Activated T-helper 2 cell treated with anti-CD3 and anti-CD28 coated beads, Interferon-gamma antibody, Interleukin-2, Interleukin-4, amounts not matched to agents 10 μg/mL and 5 μg/mL and 100 μg/mL, durations not matched to agents 14 hours and 24 hours and 36 hours (primary cell): ENCODE measurements at regions not wholly inside any gene's neighbourhood (a gene's known extent, or its start where the extent isn't known, plus 50 kb on each side); places are given as distances from the start of the nearest gene placed in this dataset.

Source experiments
- DNase-seq: peaks from one replicate; pipeline ENCODE4 v3.0.0; 2021; ENCODE audit warnings: low spot score
- H3K27ac Mint-ChIP-seq: one replicate; pipeline ENCODE4 v1.8.0; 2021; ENCODE audit warnings: mixed read lengths
- H3K27me3 Mint-ChIP-seq: one replicate; pipeline ENCODE4 v1.8.0; 2021; ENCODE audit warnings: low read depth, mixed read lengths
- H3K36me3 Mint-ChIP-seq: one replicate; pipeline ENCODE4 v1.8.0; 2021; ENCODE audit warnings: low read depth, mixed read lengths
- H3K4me1 Mint-ChIP-seq: one replicate; pipeline ENCODE4 v1.8.0; 2021; ENCODE audit warnings: low read depth, mixed read lengths
- H3K4me3 Mint-ChIP-seq: one replicate; pipeline ENCODE4 v1.8.0; 2021; ENCODE audit warnings: low read depth, mild to moderate bottlenecking, moderate library complexity, mixed read lengths
- H3K9me3 Mint-ChIP-seq: one replicate; pipeline ENCODE4 v1.8.0; 2021; ENCODE audit warnings: mixed read lengths
- intact Hi-C: fragments of 100-400 bp; cut with micrococcal nuclease; formaldehyde crosslinking; loops from one replicate; pipeline ENCODE4 v1.15.1; 2023

- intact Hi-C loops, result loop anchor here (10.0 kb wide), 2 partner anchors 81 to 389 kb away; no protein-coding TSS in a partner anchor
These were observed 107.6 kb upstream of the SFSWAP start for GRCh38 chr12:131603106-131603938.

GRCh38 chr12:131603939-131604795 lies 106.7 kb upstream of the SFSWAP start:
- Mint-ChIP-seq H3K27ac (peak overlapping the region; percentile 80), H3K36me3 (no peaks in the 10 kb centered on the region), H3K27me3 (no peaks in the 10 kb centered on the region), H3K4me1 (peaks cover 59% of the 10 kb centered on the region), H3K9me3 (no peaks in the 10 kb centered on the region), H3K4me3 (peak overlapping the region; percentile 69)
- peak; percentile 52 for DNase-seq
- intact Hi-C loops, result loop anchor here (10.0 kb wide), 2 partner anchors 81 to 389 kb away; no protein-coding TSS in a partner anchor

More at GRCh38 chr12:131603106-131603938, 107.6 kb upstream of the SFSWAP start:
- Mint-ChIP-seq H3K9me3 (no peaks in the 10 kb centered on the region), H3K36me3 (no peaks in the 10 kb centered on the region), H3K4me1 (peaks cover 55% of the 10 kb centered on the region), H3K4me3 (peak overlapping the region; percentile 8), H3K27me3 (no peaks in the 10 kb centered on the region), H3K27ac (peak overlapping the region; percentile 80)
- DNase-seq, result no peak

- Mint-ChIP-seq H3K27me3 (no peaks in the 10 kb centered on the region), H3K4me1 (peaks cover 66% of the 10 kb centered on the region), H3K4me3 (peak overlapping the region; percentile 69), H3K9me3 (no peaks in the 10 kb centered on the region), H3K36me3 (no peaks in the 10 kb centered on the region), H3K27ac (no peak overlapping the region)
- intact Hi-C loops, result loop anchor here (5.0 to 10.0 kb wide), 4 partner anchors 80 to 513 kb away; partner anchors contain the start of gene EP400
- no peak for DNase-seq
These were observed 106.0 kb upstream of the SFSWAP start for GRCh38 chr12:131604859-131605258.

GRCh38 chr12:131605304-131605829 lies 105.5 kb upstream of the SFSWAP start:
- peaks cover 66% of the 10 kb centered on the region for H3K4me1 Mint-ChIP-seq
- no peaks in the 10 kb centered on the region for H3K36me3 Mint-ChIP-seq
- intact Hi-C loops, result loop anchor here (5.0 to 10.0 kb wide), 4 partner anchors 79 to 513 kb away; partner anchors contain the start of gene EP400
- no peak overlapping the region for H3K4me3 Mint-ChIP-seq
- H3K27me3 Mint-ChIP-seq, result no peaks in the 10 kb centered on the region
- DNase-seq, result no peak
- H3K9me3 Mint-ChIP-seq, result no peaks in the 10 kb centered on the region
- peak overlapping the region; percentile 83 for H3K27ac Mint-ChIP-seq

GRCh38 chr12:131606218-131606901 lies 104.5 kb upstream of the SFSWAP start:
- no peaks in the 10 kb centered on the region for H3K27me3 Mint-ChIP-seq
- H3K36me3 Mint-ChIP-seq, result no peaks in the 10 kb centered on the region
- DNase-seq, result no peak
- peak overlapping the region; percentile 50 for H3K4me3 Mint-ChIP-seq
- H3K4me1 Mint-ChIP-seq, result peaks cover 66% of the 10 kb centered on the region
- no peaks in the 10 kb centered on the region for H3K9me3 Mint-ChIP-seq
- intact Hi-C loops, result loop anchor here (5.0 to 10.0 kb wide), 4 partner anchors 78 to 514 kb away; partner anchors contain the start of gene EP400
- H3K27ac Mint-ChIP-seq, result peak overlapping the region; percentile 83

GRCh38 chr12:131607658-131608447 lies 103.0 kb upstream of the SFSWAP start:
- H3K4me3 Mint-ChIP-seq, result peak overlapping the region; percentile 61
- peak overlapping the region; percentile 84 for H3K27ac Mint-ChIP-seq
- peaks cover 60% of the 10 kb centered on the region for H3K4me1 Mint-ChIP-seq
- intact Hi-C loops, result loop anchor here (1.0 to 10.0 kb wide), 7 partner anchors 15 to 516 kb away; partner anchors contain the start of genes EP400 and SFSWAP
- DNase-seq, result no peak
- H3K36me3 Mint-ChIP-seq, result no peaks in the 10 kb centered on the region
- no peaks in the 10 kb centered on the region for H3K9me3 Mint-ChIP-seq
- H3K27me3 Mint-ChIP-seq, result no peaks in the 10 kb centered on the region

GRCh38 chr12:131608740-131609690 lies 101.9 kb upstream of the SFSWAP start:
- Mint-ChIP-seq H3K4me1 (peaks cover 51% of the 10 kb centered on the region), H3K27ac (peak overlapping the region; percentile 17), H3K9me3 (no peaks in the 10 kb centered on the region), H3K27me3 (peaks cover 2% of the 10 kb centered on the region), H3K36me3 (no peaks in the 10 kb centered on the region), H3K4me3 (no peak overlapping the region)
- DNase-seq, result peak; percentile 46
- intact Hi-C loops, result loop anchor here (2.0 to 10.0 kb wide), 6 partner anchors 16 to 517 kb away; partner anchors contain the start of genes EP400 and SFSWAP

- no peaks in the 10 kb centered on the region for H3K9me3 Mint-ChIP-seq
- H3K4me3 Mint-ChIP-seq, result no peak overlapping the region
- intact Hi-C loops, result loop anchor here (2.0 to 10.0 kb wide), 6 partner anchors 15 to 517 kb away; partner anchors contain the start of genes EP400 and SFSWAP
- no peak overlapping the region for H3K27ac Mint-ChIP-seq
- H3K4me1 Mint-ChIP-seq, result peaks cover 43% of the 10 kb centered on the region
- peaks cover 2% of the 10 kb centered on the region for H3K27me3 Mint-ChIP-seq
- DNase-seq, result no peak
- H3K36me3 Mint-ChIP-seq, result no peaks in the 10 kb centered on the region
These were observed 101.1 kb upstream of the SFSWAP start for GRCh38 chr12:131609762-131610161.

- Mint-ChIP-seq H3K36me3 (no peaks in the 10 kb centered on the region), H3K27ac (no peak overlapping the region), H3K4me3 (no peak overlapping the region), H3K9me3 (no peaks in the 10 kb centered on the region), H3K27me3 (peaks cover 2% of the 10 kb centered on the region), H3K4me1 (peaks cover 40% of the 10 kb centered on the region)
- DNase-seq, result no peak
- intact Hi-C loops, result no loop called here
These were observed 100.7 kb upstream of the SFSWAP start for GRCh38 chr12:131610181-131610580.

GRCh38 chr12:131610891-131611290 lies 100.0 kb upstream of the SFSWAP start:
- Mint-ChIP-seq H3K4me3 (no peak overlapping the region), H3K27ac (no peak overlapping the region), H3K4me1 (peaks cover 33% of the 10 kb centered on the region), H3K9me3 (no peaks in the 10 kb centered on the region), H3K27me3 (peaks cover 5% of the 10 kb centered on the region), H3K36me3 (no peaks in the 10 kb centered on the region)
- intact Hi-C loops, result no loop called here
- DNase-seq, result no peak
